SK-N-SH treated with all-trans-retinoic acid at 6 μM for 48 hours (cell line): ENCODE measurements at regions not wholly inside any gene's neighbourhood (a gene's known extent, or its start where the extent isn't known, plus 50 kb on each side); places are given as distances from the start of the nearest gene placed in this dataset.

Experiments
- ARNTL ChIP-seq: fragments of 450-650 bp; formaldehyde crosslinking; IDR thresholded peaks from 2 replicates; pipeline ENCODE4 v1.5.0; 2020; ENCODE audit warnings: low read depth, mild to moderate bottlenecking, moderate library complexity, borderline replicate concordance
- BACH2 ChIP-seq: fragments of 250-450 bp; sonication (Bioruptor Pico); IDR thresholded peaks from 2 replicates; pipeline ENCODE4 v1.9.0; 2021; ENCODE audit warnings: mild to moderate bottlenecking, borderline replicate concordance
- RARB ChIP-seq: fragments of 250-450 bp; sonication (Bioruptor Pico); IDR thresholded peaks from 2 replicates; pipeline ENCODE4 v1.8.0; 2021; ENCODE audit warnings: mild to moderate bottlenecking, moderate library complexity
- SNAI2 ChIP-seq: fragments of 250-450 bp; sonication (Bioruptor Pico); IDR thresholded peaks from 2 replicates; pipeline ENCODE4 v1.5.0; 2020; ENCODE audit warnings: mild to moderate bottlenecking, moderate library complexity
- ZFP3 ChIP-seq: fragments of 250-450 bp; sonication (Bioruptor Pico); IDR thresholded peaks from 2 replicates; pipeline ENCODE4 v1.5.0; 2020; ENCODE audit warnings: mild to moderate bottlenecking, moderate library complexity
- TF ChIP-seq, protein P1 (sequence below): fragments of 250-450 bp; sonication (Bioruptor Pico); IDR thresholded peaks from 2 replicates; pipeline ENCODE4 v1.8.0; 2020; ENCODE audit warnings: mild to moderate bottlenecking, moderate library complexity, borderline replicate concordance
- TF ChIP-seq, protein P2 (sequence below): fragments of 250-450 bp; sonication (Bioruptor Pico); IDR thresholded peaks from 2 replicates; pipeline ENCODE4 v1.5.1; 2020; ENCODE audit warnings: low read depth, mild to moderate bottlenecking, moderate library complexity

DNA sequence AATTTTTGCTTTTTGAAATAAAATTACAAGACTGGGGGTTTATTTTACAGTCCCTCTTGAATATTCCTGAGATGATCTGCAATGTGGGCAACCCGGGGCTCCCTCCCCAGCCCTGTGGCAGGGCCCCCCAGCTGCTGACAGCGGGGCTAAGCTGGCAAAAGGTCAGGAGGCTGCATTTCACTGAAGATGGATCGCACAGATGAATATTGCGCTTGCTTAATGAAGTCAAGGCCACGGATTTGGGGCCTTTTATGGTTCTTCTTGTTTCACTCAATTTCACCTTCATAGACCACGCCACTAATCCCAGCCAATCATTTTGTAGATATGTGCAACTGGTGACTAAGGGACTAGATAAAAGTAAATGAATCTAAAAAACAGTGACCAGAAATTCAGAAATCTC is 50.8 kb upstream of the SLC22A15 start:
- TF ChIP-seq RARB (CRISPR knock-in tag) (no peak), BACH2 (CRISPR knock-in tag) (no peak), SNAI2 (no peak), ZFP3 (CRISPR knock-in tag) (no peak), ARNTL (CRISPR knock-in tag) (no peak)
- TF ChIP-seq, protein P1, sequence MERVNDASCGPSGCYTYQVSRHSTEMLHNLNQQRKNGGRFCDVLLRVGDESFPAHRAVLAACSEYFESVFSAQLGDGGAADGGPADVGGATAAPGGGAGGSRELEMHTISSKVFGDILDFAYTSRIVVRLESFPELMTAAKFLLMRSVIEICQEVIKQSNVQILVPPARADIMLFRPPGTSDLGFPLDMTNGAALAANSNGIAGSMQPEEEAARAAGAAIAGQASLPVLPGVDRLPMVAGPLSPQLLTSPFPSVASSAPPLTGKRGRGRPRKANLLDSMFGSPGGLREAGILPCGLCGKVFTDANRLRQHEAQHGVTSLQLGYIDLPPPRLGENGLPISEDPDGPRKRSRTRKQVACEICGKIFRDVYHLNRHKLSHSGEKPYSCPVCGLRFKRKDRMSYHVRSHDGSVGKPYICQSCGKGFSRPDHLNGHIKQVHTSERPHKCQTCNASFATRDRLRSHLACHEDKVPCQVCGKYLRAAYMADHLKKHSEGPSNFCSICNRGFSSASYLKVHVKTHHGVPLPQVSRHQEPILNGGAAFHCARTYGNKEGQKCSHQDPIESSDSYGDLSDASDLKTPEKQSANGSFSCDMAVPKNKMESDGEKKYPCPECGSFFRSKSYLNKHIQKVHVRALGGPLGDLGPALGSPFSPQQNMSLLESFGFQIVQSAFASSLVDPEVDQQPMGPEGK (CRISPR knock-in tag) = no peak
- TF ChIP-seq, protein P2, sequence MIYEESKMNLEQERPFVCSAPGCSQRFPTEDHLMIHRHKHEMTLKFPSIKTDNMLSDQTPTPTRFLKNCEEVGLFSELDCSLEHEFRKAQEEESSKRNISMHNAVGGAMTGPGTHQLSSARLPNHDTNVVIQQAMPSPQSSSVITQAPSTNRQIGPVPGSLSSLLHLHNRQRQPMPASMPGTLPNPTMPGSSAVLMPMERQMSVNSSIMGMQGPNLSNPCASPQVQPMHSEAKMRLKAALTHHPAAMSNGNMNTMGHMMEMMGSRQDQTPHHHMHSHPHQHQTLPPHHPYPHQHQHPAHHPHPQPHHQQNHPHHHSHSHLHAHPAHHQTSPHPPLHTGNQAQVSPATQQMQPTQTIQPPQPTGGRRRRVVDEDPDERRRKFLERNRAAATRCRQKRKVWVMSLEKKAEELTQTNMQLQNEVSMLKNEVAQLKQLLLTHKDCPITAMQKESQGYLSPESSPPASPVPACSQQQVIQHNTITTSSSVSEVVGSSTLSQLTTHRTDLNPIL (CRISPR knock-in tag) = no peak
